ENCODE measurements at regions not wholly inside any gene's neighbourhood (a gene's known extent, or its start where the extent isn't known, plus 50 kb on each side); places are given as distances from the start of the nearest gene placed in this dataset.

DNA sequence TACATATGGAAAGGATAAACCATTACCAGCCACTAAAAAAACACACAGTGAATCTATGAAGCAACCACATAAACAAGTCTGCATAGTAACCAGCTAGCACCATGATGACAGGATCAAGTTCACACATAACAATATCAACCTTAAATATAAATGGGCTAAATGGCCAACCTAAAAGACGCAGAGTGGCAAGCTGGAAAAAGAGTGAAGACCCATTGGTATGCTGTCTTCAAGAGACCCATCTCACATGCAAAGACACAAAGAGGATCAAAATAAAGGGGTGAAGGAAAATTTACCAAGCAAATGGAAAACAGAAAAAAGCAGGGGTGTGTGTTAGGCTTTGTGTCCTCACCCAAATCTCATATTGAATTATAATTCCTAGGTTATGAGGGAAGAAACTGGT lies 909.2 kb downstream of the EPHA7 start:
- no peaks in the 10 kb centered on the region for H3K4me1 ChIP-seq (ENCODE audit: low read length)
- no peak overlapping the region for H3K4me2 ChIP-seq (ENCODE audit: low read length)
- no peaks in the 10 kb centered on the region for H4K20me1 ChIP-seq (ENCODE audit: insufficient read depth, low read length)
- no peaks in the 10 kb centered on the region for H3K9me3 ChIP-seq (ENCODE audit: insufficient read depth, low read length)
- no peak overlapping the region for H3K27ac ChIP-seq (ENCODE audit: low read length)
- no peak overlapping the region for H2AFZ ChIP-seq (ENCODE audit: low read depth, low read length)
- no peak overlapping the region for H3K4me3 ChIP-seq (ENCODE audit: low read length)
- H3K79me2 ChIP-seq (ENCODE audit: low read length), result no peaks in the 10 kb centered on the region
- no peaks in the 10 kb centered on the region for H3K27me3 ChIP-seq (ENCODE audit: low read depth, low read length)
- no peaks in the 10 kb centered on the region for H3K36me3 ChIP-seq (replicated peaks; ENCODE audit: low read depth, low read length)
- TF ChIP-seq EZH2phosphoT487 (IDR thresholded peaks at IDR 0.05; ENCODE audit: low read depth) (no peak), CTCF (IDR thresholded peaks at IDR 0.05; ENCODE audit: low read depth, low read length) (no peak)
- H3K9ac ChIP-seq (ENCODE audit: low read length), result no peak overlapping the region

DNA sequence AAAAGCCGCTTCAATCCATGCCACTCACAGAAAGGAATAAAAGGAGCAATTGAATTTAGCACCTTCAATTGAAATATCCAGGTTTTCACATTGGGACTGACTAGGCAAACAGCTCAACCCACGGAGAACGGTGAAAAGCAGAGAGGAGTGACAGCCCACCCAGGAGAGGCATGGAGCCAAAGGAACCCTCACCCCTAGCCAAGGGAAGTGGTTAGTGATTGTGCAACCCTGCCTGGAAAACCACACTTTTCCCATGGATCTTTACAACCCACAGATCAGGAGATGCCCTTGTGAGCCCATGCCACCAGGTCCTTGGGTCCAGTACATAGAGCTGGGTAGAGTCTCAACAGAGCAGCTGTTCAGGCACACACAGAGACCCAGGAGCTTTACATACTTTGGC lies 911.8 kb downstream of the EPHA7 start:
- Histone ChIP-seq H3K9me3 (ENCODE audit: insufficient read depth, low read length) (no peaks in the 10 kb centered on the region), H3K27me3 (ENCODE audit: low read depth, low read length) (no peaks in the 10 kb centered on the region), H3K9ac (ENCODE audit: low read length) (no peak overlapping the region), H3K4me2 (ENCODE audit: low read length) (no peak overlapping the region), H3K27ac (ENCODE audit: low read length) (no peak overlapping the region), H4K20me1 (ENCODE audit: insufficient read depth, low read length) (no peaks in the 10 kb centered on the region), H2AFZ (ENCODE audit: low read depth, low read length) (no peak overlapping the region), H3K4me3 (ENCODE audit: low read length) (no peak overlapping the region), H3K79me2 (ENCODE audit: low read length) (no peaks in the 10 kb centered on the region), H3K4me1 (ENCODE audit: low read length) (no peaks in the 10 kb centered on the region), H3K36me3 (replicated peaks; ENCODE audit: low read depth, low read length) (no peaks in the 10 kb centered on the region)
- no peak for TF ChIP-seq CTCF (IDR thresholded peaks at IDR 0.05; ENCODE audit: low read depth, low read length)
- TF ChIP-seq EZH2phosphoT487 (IDR thresholded peaks at IDR 0.05; ENCODE audit: low read depth), result no peak

DNA sequence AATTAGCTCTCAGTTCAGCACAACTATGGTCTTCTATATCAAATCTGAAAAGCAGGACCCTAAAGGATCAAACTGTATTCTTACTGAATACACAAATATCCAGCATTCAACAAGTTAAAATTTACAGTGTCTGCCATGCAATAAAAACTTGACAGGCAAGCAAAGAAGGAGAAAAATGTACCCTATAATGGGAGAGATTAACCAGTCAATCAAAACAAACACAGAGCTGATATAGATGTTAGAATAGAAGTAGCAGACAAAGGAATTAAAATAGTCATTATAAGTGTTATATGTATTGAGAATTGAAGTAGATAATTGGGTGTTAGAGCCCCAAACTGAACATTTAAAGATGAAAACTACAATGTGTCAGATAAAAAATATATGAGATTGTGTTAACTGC lies 914.9 kb downstream of the EPHA7 start:
- H3K4me1 ChIP-seq (ENCODE audit: low read length), result no peaks in the 10 kb centered on the region
- H3K9me3 ChIP-seq (ENCODE audit: insufficient read depth, low read length), result no peaks in the 10 kb centered on the region
- no peak overlapping the region for H3K4me2 ChIP-seq (ENCODE audit: low read length)
- no peaks in the 10 kb centered on the region for H3K79me2 ChIP-seq (ENCODE audit: low read length)
- H3K4me3 ChIP-seq (ENCODE audit: low read length), result no peak overlapping the region
- TF ChIP-seq CTCF (IDR thresholded peaks at IDR 0.05; ENCODE audit: low read depth, low read length) (no peak), EZH2phosphoT487 (IDR thresholded peaks at IDR 0.05; ENCODE audit: low read depth) (no peak)
- H3K27ac ChIP-seq (ENCODE audit: low read length), result no peak overlapping the region
- H3K36me3 ChIP-seq (replicated peaks; ENCODE audit: low read depth, low read length), result no peaks in the 10 kb centered on the region
- H4K20me1 ChIP-seq (ENCODE audit: insufficient read depth, low read length), result no peaks in the 10 kb centered on the region
- no peak overlapping the region for H3K9ac ChIP-seq (ENCODE audit: low read length)
- no peak overlapping the region for H2AFZ ChIP-seq (ENCODE audit: low read depth, low read length)
- H3K27me3 ChIP-seq (ENCODE audit: low read depth, low read length), result no peaks in the 10 kb centered on the region

DNA sequence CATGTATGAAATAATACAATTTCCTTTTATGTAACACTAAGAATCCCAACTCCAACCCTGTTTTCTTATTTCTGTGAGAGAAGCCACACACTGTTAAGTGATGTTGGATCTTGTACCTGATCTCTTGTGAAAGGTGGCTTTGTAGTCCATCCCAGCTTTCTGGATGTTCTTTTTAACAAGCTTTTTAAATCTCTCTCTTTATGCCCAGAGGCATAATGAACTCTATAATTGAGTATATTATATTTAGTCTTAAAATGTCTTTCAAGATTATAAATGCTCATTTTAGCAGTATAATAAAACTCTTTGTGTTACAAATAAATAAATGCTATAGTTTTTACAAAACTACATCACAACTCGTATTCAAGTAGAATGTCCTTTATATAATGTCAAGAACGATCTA lies 922.1 kb downstream of the EPHA7 start:
- Histone ChIP-seq H3K79me2 (ENCODE audit: low read length) (no peaks in the 10 kb centered on the region), H3K36me3 (replicated peaks; ENCODE audit: low read depth, low read length) (no peaks in the 10 kb centered on the region)

More for the DNA sequence above, 922.1 kb downstream of the EPHA7 start:
- H3K4me2 ChIP-seq (ENCODE audit: low read length), result no peak overlapping the region
- no peaks in the 10 kb centered on the region for H3K27me3 ChIP-seq (ENCODE audit: low read depth, low read length)
- no peak overlapping the region for H3K27ac ChIP-seq (ENCODE audit: low read length)
- TF ChIP-seq EZH2phosphoT487 (IDR thresholded peaks at IDR 0.05; ENCODE audit: low read depth) (no peak), CTCF (IDR thresholded peaks at IDR 0.05; ENCODE audit: low read depth, low read length) (no peak)
- H4K20me1 ChIP-seq (ENCODE audit: insufficient read depth, low read length), result no peaks in the 10 kb centered on the region
- no peak overlapping the region for H2AFZ ChIP-seq (ENCODE audit: low read depth, low read length)
- no peaks in the 10 kb centered on the region for H3K4me1 ChIP-seq (ENCODE audit: low read length)
- H3K9me3 ChIP-seq (ENCODE audit: insufficient read depth, low read length), result no peaks in the 10 kb centered on the region
- no peak overlapping the region for H3K4me3 ChIP-seq (ENCODE audit: low read length)
- H3K9ac ChIP-seq (ENCODE audit: low read length), result no peak overlapping the region

All from OCI-LY3 (cell line).